ENCODE measurements at regions not wholly inside any gene's neighbourhood (a gene's known extent, or its start where the extent isn't known, plus 50 kb on each side); places are given as distances from the start of the nearest gene placed in this dataset.

DNA sequence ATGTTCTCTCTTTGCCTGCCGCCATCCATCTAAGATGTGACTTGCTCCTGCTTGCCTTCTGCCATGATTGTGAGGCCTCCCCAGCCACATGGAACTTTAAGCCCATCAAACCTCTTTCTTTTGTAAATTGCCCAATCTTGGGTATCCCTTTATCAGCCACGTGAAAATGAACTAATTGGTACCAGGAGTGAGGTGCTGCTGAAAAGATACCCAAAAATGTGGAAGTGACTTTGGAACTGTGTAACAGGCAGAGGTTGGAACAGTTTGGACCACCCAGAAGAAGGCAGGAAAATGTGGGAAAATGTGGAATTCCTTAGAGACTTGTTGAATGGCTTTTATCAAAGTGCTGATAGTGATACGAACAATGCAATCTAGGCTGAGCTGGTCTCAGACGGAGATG, 694.9 kb downstream of the FRK start:
- Histone ChIP-seq H4K20me1 (ENCODE audit: insufficient read depth) (no peaks in the 10 kb centered on the region), H2AFZ (ENCODE audit: low read depth, low read length, poor library complexity, severe bottlenecking) (no peak overlapping the region), H3K9me2 (ENCODE audit: insufficient read depth) (no peaks in the 10 kb centered on the region), H3K4me2 (ENCODE audit: low read length) (no peak overlapping the region), H3K9me3 (ENCODE audit: control insufficient read depth in 1 of 2, insufficient read depth in 1 of 2, low read depth in 1 of 2, low read length in 2 of 2) (no peaks in the 10 kb centered on the region), H3K4me3 (replicated peaks in 1 of 2; ENCODE audit: low read depth in 1 of 2, low read length in 2 of 2) (no peak overlapping the region), H3K4me1 (ENCODE audit: control insufficient read depth in 1 of 2, insufficient read depth in 2 of 2, low read length in 2 of 2) (no peaks in the 10 kb centered on the region), H3K36me3 (ENCODE audit: control insufficient read depth in 1 of 2, insufficient read depth in 2 of 2, low read length in 2 of 2) (no peaks in the 10 kb centered on the region), H3K27me3 (ENCODE audit: insufficient read depth, low read length) (no peaks in the 10 kb centered on the region), H3K9ac (ENCODE audit: low read length) (no peak overlapping the region), H3K79me2 (ENCODE audit: insufficient read depth, low read length) (no peaks in the 10 kb centered on the region), H3K27ac (ENCODE audit: low read depth, low read length) (no peak overlapping the region)
- no peak for ATAC-seq
- DNase-seq (ENCODE audit: low read depth, low spot score), result no peak
- POLR2A ChIA-PET, result no interaction called here
- RAD21 ChIA-PET (ENCODE audit: low non-redundant PET in 1 of 2, low total read pairs in 2 of 2, uncharacterized antibody in 2 of 2, unreplicated experiment in 2 of 2), result no interaction called here
- BruUV-seq (replicated peaks), result no TSS peak
- TF ChIP-seq SRF (IDR thresholded peaks at IDR 0.05; ENCODE audit: low read depth) (no peak), CTCF (IDR thresholded peaks at IDR 0.05 in 2 of 3, conservative IDR thresholded peaks at IDR 0.05 in 1 of 3; ENCODE audit: borderline replicate concordance in 1 of 3, insufficient read depth in 1 of 3, low read depth in 2 of 3, low read length in 2 of 3) (no peak), CEBPB (IDR thresholded peaks at IDR 0.05; ENCODE audit: low read depth) (no peak), CBX3 (IDR thresholded peaks at IDR 0.05; ENCODE audit: low read depth) (no peak), MAX (IDR thresholded peaks at IDR 0.05) (no peak), ELF1 (IDR thresholded peaks at IDR 0.05; ENCODE audit: borderline replicate concordance, low read depth) (no peak), RAD21 (IDR thresholded peaks at IDR 0.05; ENCODE audit: low read depth) (no peak), FOSL1 (IDR thresholded peaks at IDR 0.05; ENCODE audit: low read depth) (no peak), SIN3A (IDR thresholded peaks at IDR 0.05; ENCODE audit: low read depth) (no peak), ZBTB33 (IDR thresholded peaks at IDR 0.05; ENCODE audit: extremely low read depth, insufficient replicate concordance, low read length) (no peak), POLR2A (IDR thresholded peaks at IDR 0.05; ENCODE audit: borderline replicate concordance, extremely low read depth, insufficient read depth, insufficient read length) (no peak)
- CTCF ChIA-PET, result no interaction called here
- intact Hi-C loops (cut with micrococcal nuclease), result no loop called here
